HG02623 (cell line): ENCODE measurements at regions not wholly inside any gene's neighbourhood (a gene's known extent, or its start where the extent isn't known, plus 50 kb on each side); places are given as distances from the start of the nearest gene placed in this dataset.

Experiments
- ATAC-seq: cut with Tn5 transposase; IDR thresholded peaks from one replicate; pipeline ENCODE4 v1.9.1; 2021; ENCODE audit warnings: moderate library complexity; ENCODE audit not compliant: unreplicated experiment

DNA sequence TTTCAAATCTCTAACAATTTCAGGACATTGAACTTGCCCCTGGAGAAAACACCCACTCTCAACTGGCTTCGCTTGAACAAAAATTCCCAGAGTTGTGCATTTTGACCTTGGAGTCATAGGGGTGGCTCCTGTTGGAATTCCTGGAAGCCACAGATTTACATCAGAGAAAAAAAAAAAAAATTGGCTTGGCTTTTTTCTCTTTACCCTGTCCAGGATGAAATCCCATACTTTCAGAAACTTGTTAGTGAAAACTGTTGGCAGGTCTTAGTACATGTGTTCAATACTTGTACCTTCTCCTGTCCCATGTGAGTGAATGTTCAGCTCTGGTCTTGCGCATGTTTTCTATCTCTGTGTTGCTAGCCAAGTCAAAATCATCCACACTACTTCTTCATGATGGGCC is 228.8 kb downstream of the TGFB2 start:
- ATAC-seq, result no peak

DNA sequence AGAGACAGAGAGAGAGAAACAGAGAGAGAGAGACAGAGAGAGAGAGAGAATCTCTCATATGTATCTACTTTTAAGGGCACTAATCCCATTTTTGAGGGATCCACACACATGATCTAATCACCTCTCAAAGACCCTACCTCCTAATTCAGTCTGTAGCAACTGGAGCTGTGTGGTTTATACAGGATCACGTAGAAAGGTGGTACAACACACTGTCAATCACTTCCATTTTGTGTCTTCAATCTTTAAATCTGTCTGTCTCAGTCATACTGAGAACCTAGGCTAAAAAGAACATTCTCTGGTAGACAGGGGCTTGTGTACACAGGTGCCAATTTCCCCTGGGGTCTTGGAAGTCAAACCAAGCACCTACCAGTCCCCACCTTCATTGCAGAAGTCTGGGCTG is 229.9 kb downstream of the TGFB2 start:
- ATAC-seq, result no peak

- ATAC-seq, result no peak
Measured at GRCh38 chr1:218575856-218576255, 230.7 kb downstream of the TGFB2 start.

GRCh38 chr1:218582646-218583045 is 237.5 kb downstream of the TGFB2 start:
- ATAC-seq, result no peak

GRCh38 chr1:218584418-218585155 is 239.5 kb downstream of the TGFB2 start:
- no peak for ATAC-seq

GRCh38 chr1:218585511-218586184 is 240.5 kb downstream of the TGFB2 start:
- no peak for ATAC-seq

DNA sequence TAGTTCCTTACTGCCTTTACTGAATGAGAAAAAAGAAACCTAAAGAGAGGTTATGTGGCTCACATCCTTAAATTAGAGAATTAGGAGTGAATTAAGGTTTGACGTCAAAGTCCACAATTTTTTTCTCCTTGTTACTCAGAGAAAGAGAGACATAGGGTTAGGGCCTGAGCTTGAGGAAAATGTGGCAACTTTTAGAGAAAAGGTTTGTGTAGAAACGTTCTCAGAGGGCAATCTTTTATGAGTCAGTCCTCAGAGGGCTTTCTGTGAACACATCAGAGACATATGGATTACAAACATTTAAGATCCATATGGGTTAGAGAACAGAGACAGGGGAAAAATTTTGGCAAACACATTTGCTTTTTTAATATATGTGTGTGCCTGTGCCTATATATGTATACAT is 242.8 kb downstream of the TGFB2 start:
- ATAC-seq, result no peak

DNA sequence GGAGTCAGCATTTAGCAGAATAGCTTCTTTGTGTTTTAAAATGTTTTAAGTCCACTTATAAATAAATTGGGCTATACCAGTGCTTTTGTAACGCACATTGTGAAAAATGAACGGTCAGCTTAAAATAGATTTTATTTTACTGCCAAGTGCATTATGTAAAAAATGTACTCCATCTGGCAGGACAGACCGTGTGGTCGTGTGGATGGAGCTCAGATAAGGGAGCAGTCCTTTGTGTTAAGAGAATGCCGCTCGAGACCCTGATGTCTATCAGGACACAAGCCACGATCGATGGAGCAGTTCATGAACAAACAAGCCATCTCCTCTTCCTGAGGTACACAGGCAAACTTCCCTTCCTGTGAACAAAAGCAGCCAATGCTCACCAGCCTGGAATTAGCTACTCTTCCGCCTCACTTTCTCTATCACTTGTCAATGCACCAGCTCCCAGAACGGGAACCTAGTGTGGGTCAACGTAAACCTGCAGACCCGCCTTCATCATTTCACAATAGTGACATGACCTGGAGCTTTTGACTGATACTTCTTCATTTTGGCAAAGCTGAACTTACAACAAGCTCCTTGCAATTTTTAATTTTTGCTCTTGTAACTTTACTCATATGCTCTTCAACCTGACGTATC is 243.5 kb downstream of the TGFB2 start:
- ATAC-seq, result no peak

- no peak for ATAC-seq
Measured at GRCh38 chr1:218589487-218589886, 244.4 kb downstream of the TGFB2 start.

DNA sequence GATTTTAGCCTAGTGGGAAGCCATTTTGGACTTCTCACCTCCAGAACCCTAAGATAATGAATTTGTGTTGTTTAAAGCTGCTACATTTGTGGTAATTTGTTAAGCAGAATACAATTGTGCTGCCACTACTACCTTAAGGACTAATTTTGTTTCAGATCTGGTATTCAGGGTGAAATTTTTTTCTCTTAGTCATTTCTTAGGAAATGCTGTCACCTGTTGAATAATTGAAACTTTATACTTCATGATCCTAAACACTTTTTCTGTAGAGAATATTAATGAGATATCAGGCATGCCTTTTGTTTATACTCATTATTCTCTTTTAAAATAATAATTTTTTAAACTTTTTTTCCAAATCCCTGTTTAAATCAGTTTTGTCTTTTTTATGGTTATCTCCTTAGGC is 246.8 kb downstream of the TGFB2 start:
- ATAC-seq, result no peak

GRCh38 chr1:218592688-218593087 is 247.6 kb downstream of the TGFB2 start:
- no peak for ATAC-seq

DNA sequence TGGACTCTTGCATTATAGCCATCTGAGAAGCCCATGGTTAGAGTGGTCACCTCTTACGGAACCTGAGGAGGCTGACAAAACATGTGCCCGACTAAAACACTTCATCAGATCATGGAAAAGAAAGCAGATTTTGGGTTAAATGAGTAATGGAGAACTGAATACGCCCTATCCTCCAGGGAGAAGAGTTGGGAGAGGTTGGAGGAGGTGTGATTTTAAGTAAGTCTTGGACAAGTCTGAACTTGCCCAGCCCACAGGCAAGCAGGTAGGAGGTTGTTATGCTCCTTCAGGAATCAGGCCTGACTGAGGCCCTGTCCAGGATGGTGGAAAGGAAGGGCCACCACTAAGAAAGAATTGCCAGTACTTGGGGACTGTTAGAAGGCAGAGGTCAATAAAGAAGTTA is 255.8 kb downstream of the TGFB2 start:
- no peak for ATAC-seq

- ATAC-seq, result no peak
Measured at GRCh38 chr1:218604217-218604616, 259.1 kb downstream of the TGFB2 start.

DNA sequence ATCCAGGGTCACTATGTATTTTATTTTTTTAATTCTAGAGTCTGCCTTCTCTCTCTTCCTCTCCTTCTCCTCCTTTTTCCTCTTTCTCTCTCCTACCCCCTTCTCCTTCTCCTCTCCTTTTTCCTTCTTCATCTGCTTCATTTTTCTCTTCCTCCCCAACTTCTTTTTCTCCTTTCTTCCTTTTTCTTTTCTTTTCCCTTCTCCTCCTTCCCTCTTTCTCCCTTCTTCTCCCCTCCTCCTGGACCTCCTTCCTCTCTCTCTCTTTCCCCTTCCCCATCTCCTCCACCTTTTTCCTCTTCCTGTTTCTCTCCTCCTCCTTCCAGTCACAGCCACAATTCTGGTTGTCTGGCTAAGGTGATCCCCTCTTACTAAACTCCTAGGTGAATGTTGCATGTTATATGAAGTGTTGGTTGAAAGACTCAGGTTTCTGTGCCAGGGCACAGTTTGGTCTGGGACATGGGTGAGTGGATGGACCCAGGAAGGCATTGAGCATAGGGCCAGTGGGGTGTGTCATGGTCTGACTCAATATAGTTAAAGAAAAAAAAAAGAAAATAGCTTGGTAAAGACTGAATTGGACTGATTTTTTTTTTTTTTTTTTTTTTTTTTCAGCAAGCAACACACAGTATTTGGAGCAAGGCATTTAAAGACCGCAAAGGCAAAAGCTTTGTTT is 266.9 kb downstream of the TGFB2 start:
- no peak for ATAC-seq

GRCh38 chr1:218613105-218613504 is 268.0 kb downstream of the TGFB2 start:
- no peak for ATAC-seq

DNA sequence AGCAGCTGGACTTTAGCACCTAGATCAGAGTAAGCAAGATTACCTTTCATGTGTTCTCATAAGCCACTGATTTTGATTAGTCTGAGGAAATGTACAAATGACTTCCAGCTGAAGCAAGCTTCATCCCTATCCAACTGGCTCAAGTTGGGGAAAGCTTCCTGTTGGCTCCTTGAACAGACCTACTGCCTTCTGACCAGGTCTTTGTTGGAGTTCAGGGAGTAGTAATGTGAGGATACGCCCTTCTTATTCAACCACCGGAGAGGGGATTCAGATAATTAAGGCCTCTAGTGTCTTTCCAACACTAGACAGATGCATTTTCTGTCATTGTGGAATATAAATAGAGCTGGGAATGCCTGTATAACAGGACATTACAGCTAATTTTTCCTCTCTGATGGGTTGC is 268.9 kb downstream of the TGFB2 start:
- ATAC-seq, result no peak

DNA sequence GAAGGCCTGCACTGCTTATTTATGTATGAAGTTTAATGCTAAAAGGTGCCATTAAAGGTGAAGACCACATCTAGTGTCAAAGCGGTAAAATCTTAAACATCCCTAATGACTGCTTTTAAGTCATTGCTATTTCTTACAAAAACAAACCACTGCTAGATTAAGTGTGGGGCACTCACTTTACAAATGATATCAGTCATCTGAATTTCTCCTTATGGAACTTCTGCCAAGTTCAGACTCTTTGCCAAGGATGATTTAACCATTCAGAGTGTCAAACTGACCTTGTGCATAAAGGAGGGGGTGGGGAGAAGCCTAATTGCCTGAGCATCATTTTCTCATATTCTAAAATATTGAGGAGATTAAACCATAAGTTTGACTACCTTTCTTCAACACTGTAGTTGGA is 271.5 kb downstream of the TGFB2 start:
- no peak for ATAC-seq

DNA sequence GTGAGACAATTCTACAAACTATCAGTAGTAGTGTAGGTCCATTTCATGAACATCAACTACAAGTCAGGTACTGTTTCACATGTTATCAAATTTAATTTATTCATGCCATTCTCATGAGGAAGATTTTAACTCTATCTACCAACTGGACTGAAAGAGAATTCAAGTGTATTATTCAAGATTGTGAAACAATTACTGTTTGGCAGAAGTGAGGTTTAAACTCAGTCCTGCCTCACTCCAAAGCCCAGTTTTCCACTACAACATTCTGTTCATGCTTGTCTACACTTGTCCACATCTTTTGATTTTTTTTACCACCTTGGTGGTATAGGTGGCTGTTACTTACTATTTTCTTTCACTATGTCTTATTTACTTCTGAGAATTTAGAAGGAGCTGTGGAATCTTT is 272.9 kb downstream of the TGFB2 start:
- ATAC-seq, result no peak

- ATAC-seq, result no peak
Measured at GRCh38 chr1:218620956-218621355, 275.8 kb downstream of the TGFB2 start.

GRCh38 chr1:218624052-218624451 is 278.9 kb downstream of the TGFB2 start:
- no peak for ATAC-seq

GRCh38 chr1:218625393-218625792 is 280.3 kb downstream of the TGFB2 start:
- no peak for ATAC-seq
